Loucy (cell line): ENCODE measurements at regions not wholly inside any gene's neighbourhood (a gene's known extent, or its start where the extent isn't known, plus 50 kb on each side); places are given as distances from the start of the nearest gene placed in this dataset.

Source experiments
- H2AFZ ChIP-seq: fragments of 200-600 bp; sonication (generic); 2 replicates; pipeline ENCODE4 v1.6.0; 2016; ENCODE audit warnings: antibody characterized with exemption, mild to moderate bottlenecking, low read length, moderate library complexity
- H3F3A ChIP-seq: fragments of 200-600 bp; 2 replicates; pipeline ENCODE4 v1.6.0; 2016; ENCODE audit warnings: antibody characterized with exemption, low read depth, mild to moderate bottlenecking
- H3K27me3 ChIP-seq: fragments of 200-600 bp; sonication (generic); 2 replicates; pipeline ENCODE4 v1.6.1; 2014; ENCODE audit warnings: low read length, mild to moderate bottlenecking; ENCODE audit not compliant: insufficient read depth, poor library complexity, severe bottlenecking
- H3K36me3 ChIP-seq: fragments of 200-600 bp; sonication (generic); 2 replicates; pipeline ENCODE4 v1.6.1; 2016; ENCODE audit warnings: low read length; ENCODE audit not compliant: insufficient read depth
- H3K4me1 ChIP-seq: fragments of 200-600 bp; sonication (generic); 2 replicates; pipeline ENCODE4 v1.5.1; 2014; ENCODE audit warnings: low read length, mild to moderate bottlenecking; ENCODE audit not compliant: insufficient read depth, poor library complexity, severe bottlenecking
- H3K4me2 ChIP-seq: fragments of 200-600 bp; sonication (generic); 2 replicates; pipeline ENCODE4 v1.6.0; 2014; ENCODE audit warnings: antibody characterized with exemption, low read length, low read depth, mild to moderate bottlenecking; ENCODE audit not compliant: poor library complexity, severe bottlenecking
- H3K4me3 ChIP-seq: fragments of 200-600 bp; sonication (generic); 2 replicates; pipeline ENCODE4 v1.5.1; 2014; ENCODE audit warnings: low read length, mild to moderate bottlenecking, mixed read lengths; ENCODE audit not compliant: poor library complexity, severe bottlenecking
- H3K79me2 ChIP-seq: fragments of 200-600 bp; sonication (generic); 2 replicates; pipeline ENCODE4 v1.6.1; 2014; ENCODE audit warnings: low read length; ENCODE audit not compliant: insufficient read depth
- H3K9ac ChIP-seq: fragments of 200-600 bp; sonication (generic); 2 replicates; pipeline ENCODE4 v1.6.0; 2014; ENCODE audit warnings: mild to moderate bottlenecking, low read depth, low read length, moderate library complexity; ENCODE audit not compliant: poor library complexity, severe bottlenecking
- H3K9me2 ChIP-seq: fragments of 200-600 bp; sonication (generic); replicated peaks from 2 replicates; pipeline ENCODE4 v1.6.1; 2016; ENCODE audit warnings: low read depth, low read length, mixed read lengths
- H3K9me3 ChIP-seq: fragments of 200-600 bp; sonication (generic); 2 replicates; pipeline ENCODE4 v1.6.1; 2014; ENCODE audit warnings: mild to moderate bottlenecking, antibody characterized with exemption, low read length, low read depth; ENCODE audit not compliant: insufficient read depth
- H4K20me1 ChIP-seq: fragments of 200-600 bp; sonication (generic); 2 replicates; pipeline ENCODE4 v1.6.0; 2014; ENCODE audit warnings: antibody characterized with exemption, low read length, mild to moderate bottlenecking; ENCODE audit not compliant: insufficient read depth, poor library complexity, severe bottlenecking
- CTCF ChIP-seq: fragments of 200-600 bp; sonication (generic); conservative IDR thresholded peaks from 2 replicates; pipeline ENCODE4 v1.5.1; 2014; ENCODE audit warnings: mild to moderate bottlenecking, antibody characterized with exemption, low read length
- EZH2phosphoT487 ChIP-seq: fragments of 200-600 bp; IDR thresholded peaks from 2 replicates; pipeline ENCODE4 v1.6.1; 2018; ENCODE audit warnings: antibody characterized with exemption, mild to moderate bottlenecking, moderate library complexity, borderline replicate concordance

GRCh38 chr6:11415557-11415956, 122.0 kb upstream of the TMEM170B start:
- no peaks in the 10 kb centered on the region for H3K9me2 ChIP-seq
- H3K36me3 ChIP-seq, result no peaks in the 10 kb centered on the region
- no peaks in the 10 kb centered on the region for H3K9me3 ChIP-seq
- H3K9ac ChIP-seq, result no peak overlapping the region
- H3K4me2 ChIP-seq, result no peak overlapping the region
- peaks cover 33% of the 10 kb centered on the region for H3K4me1 ChIP-seq
- H2AFZ ChIP-seq, result no peak overlapping the region
- H3K4me3 ChIP-seq, result no peak overlapping the region
- no peaks in the 10 kb centered on the region; the same call in 1 of the 2 replicates for H3F3A ChIP-seq
- no peaks in the 10 kb centered on the region for H3K27me3 ChIP-seq
- H4K20me1 ChIP-seq, result no peaks in the 10 kb centered on the region
- TF ChIP-seq EZH2phosphoT487 (no peak), CTCF (no peak)
- no peaks in the 10 kb centered on the region for H3K79me2 ChIP-seq

- Histone ChIP-seq H3K27me3 (no peaks in the 10 kb centered on the region), H3K9me2 (no peaks in the 10 kb centered on the region), H3K4me2 (peak overlapping the region; percentile 36), H4K20me1 (no peaks in the 10 kb centered on the region), H3K79me2 (no peaks in the 10 kb centered on the region), H3K4me3 (peak overlapping the region; percentile 23), H3K4me1 (peaks cover 36% of the 10 kb centered on the region), H3K9ac (peak overlapping the region; percentile 8), H3K36me3 (no peaks in the 10 kb centered on the region), H3F3A (no peaks in the 10 kb centered on the region; the same call in 1 of the 2 replicates), H2AFZ (peak overlapping the region; percentile 44; the same call in 1 of the 2 replicates), H3K9me3 (no peaks in the 10 kb centered on the region)
- TF ChIP-seq EZH2phosphoT487 (no peak), CTCF (no peak)
Measured at GRCh38 chr6:11414176-11414963, 123.2 kb upstream of the TMEM170B start.

- H3K9ac ChIP-seq, result no peak overlapping the region
- no peak overlapping the region for H3K4me2 ChIP-seq
- no peaks in the 10 kb centered on the region for H3K79me2 ChIP-seq
- peaks cover 36% of the 10 kb centered on the region for H3K4me1 ChIP-seq
- no peak overlapping the region for H3K4me3 ChIP-seq
- no peaks in the 10 kb centered on the region for H3K9me3 ChIP-seq
- H3K9me2 ChIP-seq, result no peaks in the 10 kb centered on the region
- H2AFZ ChIP-seq, result no peak overlapping the region; the same call in 1 of the 2 replicates
- H4K20me1 ChIP-seq, result no peaks in the 10 kb centered on the region
- H3K27me3 ChIP-seq, result no peaks in the 10 kb centered on the region
- H3F3A ChIP-seq, result no peaks in the 10 kb centered on the region; the same call in 1 of the 2 replicates
- no peaks in the 10 kb centered on the region for H3K36me3 ChIP-seq
- TF ChIP-seq EZH2phosphoT487 (no peak), CTCF (no peak)
Measured at GRCh38 chr6:11413728-11414127, 123.8 kb upstream of the TMEM170B start.
